HG03565 (cell line): ENCODE measurements at regions not wholly inside any gene's neighbourhood (a gene's known extent, or its start where the extent isn't known, plus 50 kb on each side); places are given as distances from the start of the nearest gene placed in this dataset.
"Not testable (repeated sequence)": the region's sequence is repeated elsewhere in the genome, so short reads cannot be mapped to it uniquely, and the experiment has no call there.

Experiments used
- ATAC-seq: cut with Tn5 transposase; IDR thresholded peaks from one replicate; pipeline ENCODE4 v1.9.1; 2021; ENCODE audit warnings: mild to moderate bottlenecking, moderate library complexity; ENCODE audit not compliant: unreplicated experiment

DNA sequence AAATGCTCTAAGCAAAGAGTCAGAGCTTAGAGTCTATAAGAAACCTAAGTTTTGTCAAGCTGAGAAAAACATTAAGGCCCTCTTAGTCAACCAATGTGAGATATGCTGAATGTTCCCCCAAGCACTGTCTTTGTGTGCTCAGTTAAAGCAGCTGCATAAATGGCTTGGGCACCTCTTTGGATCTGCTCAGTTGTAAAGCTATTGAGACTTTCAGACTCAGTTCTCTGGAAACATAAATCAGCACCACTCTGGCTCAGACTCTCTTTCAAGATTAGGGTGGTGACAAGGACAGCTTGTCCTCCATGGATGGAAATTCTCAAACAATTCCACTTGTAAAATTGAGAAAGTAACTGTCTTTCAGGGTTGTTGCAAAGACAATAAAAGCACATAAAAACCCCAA, 807.9 kb downstream of the PRELID2 start:
- ATAC-seq = no peak

- no peak for ATAC-seq
Measured at GRCh38 chr5:145025775-145026174, 809.4 kb downstream of the PRELID2 start.

DNA sequence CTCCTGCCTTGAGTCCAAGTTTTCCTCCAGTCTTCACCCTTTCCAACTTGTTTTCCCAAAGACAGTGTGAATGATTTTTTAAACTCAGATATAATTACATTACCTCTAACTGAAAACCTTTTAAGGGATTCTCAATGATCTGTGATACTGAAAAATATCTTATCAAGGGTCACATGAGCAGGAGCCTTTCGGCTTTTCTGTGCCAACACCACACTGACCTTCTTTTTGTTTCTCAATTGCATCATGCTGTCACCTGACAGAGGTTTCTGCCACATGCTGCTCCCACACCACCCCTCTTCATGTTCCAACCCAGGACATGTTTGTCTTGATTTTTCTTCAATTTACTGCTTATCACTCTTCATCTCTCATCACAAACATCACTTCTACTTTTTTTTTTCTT, 820.0 kb downstream of the PRELID2 start:
- ATAC-seq = no peak

DNA sequence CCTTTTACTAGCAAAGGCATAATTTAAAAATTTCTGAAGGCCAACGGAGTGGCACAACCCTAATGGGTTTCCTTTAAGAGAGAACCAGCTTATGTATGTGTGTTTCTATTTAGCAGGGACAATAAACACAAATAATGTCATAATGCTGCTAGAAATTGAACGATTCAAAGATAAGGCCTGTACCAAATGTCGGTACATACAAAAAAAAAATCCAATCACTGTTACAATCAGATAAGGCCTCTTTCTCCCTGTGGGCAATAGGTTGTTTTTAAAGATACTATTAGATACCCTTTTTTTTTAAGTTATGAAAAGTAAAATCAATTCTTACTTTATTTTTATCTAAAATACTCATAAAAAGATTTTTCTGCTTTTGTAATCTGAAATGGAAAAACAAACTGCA, 821.0 kb downstream of the PRELID2 start:
- no peak for ATAC-seq

DNA sequence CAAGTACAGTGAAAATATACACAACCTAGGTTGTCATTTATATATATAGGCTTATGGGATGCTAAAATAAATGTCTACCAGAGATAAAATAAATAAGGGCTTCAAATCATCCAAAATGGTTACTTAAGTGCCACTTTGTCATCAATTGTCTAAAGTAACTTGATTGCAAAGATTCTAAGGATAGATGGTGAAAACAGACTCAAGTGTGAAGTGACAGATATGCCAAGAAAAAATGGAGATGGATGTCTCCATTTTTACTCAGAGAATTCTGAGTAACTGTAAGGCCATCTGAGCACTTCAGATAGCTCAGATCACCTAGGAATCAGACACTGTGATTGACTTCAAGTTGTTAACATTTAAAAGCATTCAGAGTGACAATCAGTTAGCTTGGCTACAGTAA, 824.3 kb downstream of the PRELID2 start:
- ATAC-seq = no peak

DNA sequence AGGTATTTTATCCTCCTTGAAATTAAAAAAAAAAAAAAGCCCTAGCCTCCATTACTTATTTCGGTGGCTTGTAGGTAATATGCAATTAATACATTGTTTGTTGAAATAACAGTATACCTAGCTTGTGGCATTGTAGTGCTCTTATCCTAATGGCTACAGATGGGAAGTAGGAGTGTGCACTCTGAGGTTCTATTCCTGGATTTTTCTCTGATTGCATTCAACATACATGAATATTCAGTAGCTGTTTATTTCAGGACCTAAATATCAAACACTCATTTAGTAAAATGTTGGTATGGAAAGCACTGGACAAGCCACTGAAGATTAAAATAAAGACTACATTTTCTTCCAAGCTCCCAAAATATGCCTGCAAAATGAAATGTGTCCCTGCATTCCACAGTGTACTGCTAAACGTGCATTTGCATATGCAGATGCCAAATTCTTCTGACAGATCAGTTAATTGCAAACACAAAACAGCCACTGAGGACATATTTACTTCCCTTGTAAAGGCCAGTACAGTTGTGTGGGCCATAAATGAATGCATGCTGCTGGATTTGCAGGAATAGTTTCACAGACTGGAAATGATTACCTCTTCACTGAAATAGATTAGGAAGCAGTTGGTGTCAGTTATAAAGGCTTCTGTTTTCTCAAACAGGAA, 826.1 kb downstream of the PRELID2 start:
- no peak for ATAC-seq

DNA sequence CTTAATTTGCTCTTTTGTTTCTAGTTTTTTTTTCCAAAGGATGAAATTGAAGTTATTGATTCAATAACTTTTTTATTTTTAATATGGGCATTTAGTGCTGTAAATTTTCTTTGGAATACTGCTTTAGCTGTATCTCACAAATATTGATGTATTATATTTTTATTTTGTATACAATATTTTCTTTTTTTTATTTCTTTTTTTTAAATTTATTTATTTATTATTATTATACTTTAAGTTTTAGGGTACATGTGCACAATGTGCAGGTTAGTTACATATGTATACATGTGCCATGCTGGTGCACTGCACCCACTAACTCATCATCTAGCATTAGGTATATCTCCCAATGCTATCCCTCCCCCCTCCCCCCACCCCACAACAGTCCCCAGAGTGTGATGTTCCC, 823.7 kb downstream of the KCTD16 start:
- not testable (repeated sequence) for ATAC-seq

DNA sequence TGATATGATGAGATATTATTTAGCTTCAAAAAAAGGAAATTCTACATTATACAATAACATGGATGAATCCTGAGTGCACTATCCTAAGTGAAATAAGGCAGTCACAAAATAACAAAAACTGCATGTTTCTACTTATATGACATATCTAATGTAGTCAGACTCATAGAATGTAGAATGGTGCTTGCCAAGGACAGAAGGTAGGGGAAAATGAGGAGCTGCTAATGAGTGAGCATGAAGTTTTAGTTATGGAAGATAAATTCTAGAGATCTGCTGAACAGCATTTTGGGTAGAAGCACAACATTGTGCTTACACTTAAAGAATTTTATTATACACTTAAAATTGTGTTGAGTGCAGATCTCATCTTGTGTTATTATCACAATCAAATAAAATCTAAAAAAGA, 812.4 kb downstream of the KCTD16 start:
- ATAC-seq = no peak

DNA sequence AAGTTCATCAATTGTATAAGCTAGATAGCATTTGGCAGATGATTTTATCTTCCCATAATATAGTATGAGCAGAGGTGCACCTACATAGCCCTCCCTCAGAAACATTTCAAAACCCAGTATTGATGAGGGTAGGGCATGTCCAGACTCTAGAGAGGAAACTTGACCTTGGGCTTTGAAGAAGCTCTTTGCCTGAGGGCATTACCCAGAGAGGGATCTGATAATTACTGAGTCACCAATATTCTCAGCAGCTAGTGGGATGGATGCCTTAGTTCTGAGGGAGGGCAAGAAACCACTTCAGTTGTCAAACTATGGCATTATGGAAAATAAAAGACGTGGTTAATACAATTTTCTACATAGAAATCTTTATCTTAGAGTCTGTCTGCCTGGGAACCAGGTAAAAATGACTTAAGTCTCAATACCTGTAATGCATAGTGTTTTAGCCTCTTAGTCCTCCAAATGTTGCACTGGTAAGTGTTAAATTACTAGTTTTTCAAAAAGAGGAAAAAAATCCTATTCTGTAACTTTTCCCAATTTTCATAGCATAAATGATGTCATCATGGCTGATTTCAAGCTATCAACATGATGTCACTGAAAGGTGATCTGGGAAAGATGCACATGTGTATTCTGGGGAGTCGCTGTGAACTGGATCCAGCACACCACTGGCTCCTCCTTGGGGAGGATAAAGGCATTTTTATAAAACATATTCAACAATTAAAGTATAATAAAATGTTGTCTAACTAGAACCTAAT, 809.0 kb downstream of the KCTD16 start:
- ATAC-seq = no peak

DNA sequence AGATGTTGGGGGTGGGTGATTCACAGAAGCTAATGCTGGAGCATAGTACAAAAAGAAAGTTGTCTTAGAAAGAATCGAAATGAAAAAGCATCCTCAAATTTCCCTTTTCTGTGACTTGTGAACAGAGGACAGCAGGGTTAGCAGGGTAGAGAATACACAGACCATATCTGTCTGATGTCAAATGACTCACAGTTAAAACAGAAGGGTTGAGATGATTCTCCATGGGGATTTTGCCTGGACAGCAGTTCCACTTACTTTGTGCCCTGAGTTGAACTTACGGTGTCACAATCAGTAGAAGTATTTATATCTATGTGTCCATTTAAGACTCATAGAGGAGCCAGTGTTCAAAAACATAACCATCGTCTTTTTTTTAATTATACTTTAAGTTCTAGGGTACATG, 801.6 kb downstream of the KCTD16 start:
- no peak for ATAC-seq

DNA sequence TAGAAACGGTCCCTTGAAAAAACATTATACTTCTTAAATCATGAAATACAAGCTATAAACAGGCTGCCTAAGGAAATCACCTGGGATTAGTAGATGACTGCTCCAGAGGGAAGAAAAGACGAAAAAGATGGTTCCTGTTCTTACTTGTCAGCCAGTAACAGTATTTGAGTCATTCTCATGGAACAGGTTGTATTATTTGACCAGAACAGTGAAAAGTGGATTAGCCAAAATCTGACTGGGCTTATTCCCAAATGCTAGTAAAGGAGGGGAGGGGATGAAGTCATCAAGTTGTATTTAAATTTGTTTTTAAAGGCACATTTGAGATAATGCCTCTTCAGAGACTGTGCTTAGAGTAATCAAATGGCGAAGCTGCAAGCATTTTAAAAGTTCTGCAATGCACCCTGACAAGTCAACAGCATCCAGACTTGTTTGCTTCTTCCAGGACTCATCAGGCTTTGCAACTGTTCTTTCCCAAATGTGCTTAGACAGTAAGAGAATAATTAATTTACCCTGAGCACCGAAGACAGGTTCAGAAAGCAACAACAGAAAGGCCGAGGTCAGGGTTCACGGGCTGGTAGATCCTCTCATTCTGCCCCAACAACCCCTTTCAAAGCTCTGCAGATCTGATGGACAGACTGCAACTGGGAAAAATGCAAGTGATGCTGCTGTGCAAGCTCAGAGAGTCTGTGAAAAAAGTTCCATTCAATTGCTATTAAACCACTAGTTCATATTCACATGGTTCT, 800.6 kb downstream of the KCTD16 start:
- no peak for ATAC-seq

DNA sequence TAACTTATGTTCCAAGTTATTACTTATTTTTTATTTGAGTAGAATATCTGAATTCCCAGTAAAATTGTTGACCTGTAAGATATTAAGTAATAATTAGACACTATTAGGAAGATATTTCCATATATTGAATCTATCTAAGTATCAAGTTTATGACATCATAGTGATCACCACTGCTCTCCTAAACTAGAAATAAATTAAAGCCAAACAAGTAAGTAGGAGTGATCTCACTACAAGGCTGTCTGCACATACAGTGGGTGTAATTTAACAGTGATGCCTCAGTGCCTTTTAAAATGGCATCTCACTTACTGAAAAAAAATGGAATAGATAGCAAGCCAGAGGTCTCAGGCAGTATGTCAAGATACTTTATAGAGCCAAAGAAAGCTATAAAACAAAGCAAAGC, 789.6 kb downstream of the KCTD16 start:
- ATAC-seq = no peak

DNA sequence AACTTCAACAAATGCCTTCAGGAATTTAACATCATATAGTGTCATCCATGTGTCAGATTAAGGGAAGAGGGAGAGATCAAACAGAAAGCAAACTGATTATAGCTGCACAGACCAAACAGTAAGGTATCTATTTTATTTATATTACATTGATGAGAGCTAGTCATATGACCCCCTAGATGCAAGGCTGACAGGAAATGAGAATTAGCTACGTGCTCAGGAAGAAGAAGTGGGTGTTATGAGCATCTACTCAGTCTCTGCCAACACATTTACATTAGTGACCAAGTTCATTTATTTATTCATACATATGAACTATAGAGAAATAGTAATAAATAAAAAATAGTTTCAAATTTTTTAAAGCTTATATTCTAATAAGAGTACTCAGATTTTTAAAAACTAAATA, 787.3 kb downstream of the KCTD16 start:
- no peak for ATAC-seq

GRCh38 chr5:144950996-144951395, 780.3 kb downstream of the KCTD16 start:
- no peak for ATAC-seq

- no peak for ATAC-seq
Measured at GRCh38 chr5:144947023-144947422, 776.4 kb downstream of the KCTD16 start.

GRCh38 chr5:144945503-144945902, 774.8 kb downstream of the KCTD16 start:
- no peak for ATAC-seq

GRCh38 chr5:144944936-144945335, 774.3 kb downstream of the KCTD16 start:
- no peak for ATAC-seq

DNA sequence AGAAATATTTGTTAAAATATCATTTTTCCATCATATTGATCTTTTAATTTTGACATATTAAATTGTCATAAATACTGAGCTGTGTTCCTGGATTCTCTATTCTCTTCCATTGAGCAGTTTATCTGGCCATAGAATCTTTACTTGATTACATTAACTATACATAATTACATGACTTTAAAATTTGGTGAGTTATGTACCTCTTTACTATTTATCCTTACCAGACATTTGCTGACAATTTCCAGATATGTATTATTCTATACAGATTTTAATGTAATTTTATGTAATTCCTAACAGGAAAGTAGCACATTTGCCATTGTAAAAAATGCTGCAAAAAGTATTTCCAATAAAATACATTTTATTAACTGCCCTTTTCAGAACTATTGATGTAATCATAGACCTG, 770.3 kb downstream of the KCTD16 start:
- ATAC-seq = no peak

DNA sequence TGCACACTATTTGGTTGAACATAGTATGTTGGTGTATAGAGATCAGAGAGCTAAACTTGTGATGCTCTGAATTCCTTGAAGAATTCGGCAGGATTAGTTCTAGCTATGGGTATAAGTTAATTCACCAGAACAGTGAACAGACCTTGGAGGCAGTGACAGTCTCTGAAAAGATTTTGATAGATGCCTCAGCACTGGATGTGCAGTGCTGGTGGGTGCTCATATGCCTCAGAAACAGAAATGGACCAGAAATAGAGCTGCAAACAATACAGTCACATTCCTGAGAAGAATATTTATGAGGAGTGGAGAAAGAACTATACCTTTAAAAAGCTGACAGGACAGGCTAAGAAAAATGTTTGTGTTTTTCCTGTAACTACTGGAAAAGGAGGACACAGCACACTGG, 747.7 kb downstream of the KCTD16 start:
- ATAC-seq = no peak

DNA sequence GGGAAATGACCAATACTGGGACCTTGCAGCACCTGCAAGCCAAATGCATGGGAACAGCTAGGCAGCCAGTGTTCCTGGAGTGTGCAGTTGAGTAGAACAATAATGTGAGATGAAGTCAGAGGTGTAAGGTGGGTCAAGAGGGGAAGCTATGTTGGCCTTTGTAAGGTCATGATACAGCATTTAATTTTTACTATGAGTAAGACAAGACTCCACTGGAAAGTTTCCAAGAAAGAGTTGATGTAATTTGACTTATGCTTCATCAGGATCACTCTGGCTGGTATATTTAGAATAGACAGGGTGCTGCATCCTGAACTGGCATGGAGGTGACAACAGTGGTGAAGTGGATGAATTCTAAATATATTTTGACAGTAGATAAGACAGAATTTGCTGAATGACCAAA, 744.8 kb downstream of the KCTD16 start:
- no peak for ATAC-seq

DNA sequence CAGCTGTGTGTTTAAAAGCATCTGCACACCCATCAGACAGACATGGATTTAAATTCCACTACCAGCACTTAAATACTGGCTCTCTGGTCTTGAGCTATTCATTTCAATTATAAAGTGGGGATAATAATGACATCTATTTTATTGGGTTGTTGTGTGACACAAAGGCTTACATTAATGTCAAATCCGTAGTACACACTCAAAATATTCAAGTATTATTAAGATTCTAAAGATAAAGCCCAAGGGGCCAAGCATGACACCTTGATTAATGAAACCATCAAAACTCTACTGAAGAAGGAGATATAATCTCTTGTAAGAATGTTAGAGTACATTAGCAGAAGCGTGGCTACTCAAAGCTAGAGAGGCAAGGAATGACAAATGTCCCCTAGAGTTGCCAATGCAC, 743.0 kb downstream of the KCTD16 start:
- ATAC-seq = no peak

GRCh38 chr5:144896473-144896872, 725.8 kb downstream of the KCTD16 start:
- ATAC-seq = no peak
